ENCODE measurements at regions not wholly inside any gene's neighbourhood (a gene's known extent, or its start where the extent isn't known, plus 50 kb on each side); places are given as distances from the start of the nearest gene placed in this dataset.

GRCh38 chr9:12085399-12085798 is 607.8 kb upstream of the TYRP1 start:
- Histone ChIP-seq H3K27ac (no peak overlapping the region), H3K36me3 (no peaks in the 10 kb centered on the region), H3K4me1 (no peaks in the 10 kb centered on the region), H3K9me3 (no peaks in the 10 kb centered on the region), H3K27me3 (no peaks in the 10 kb centered on the region), H3K4me3 (no peak overlapping the region)
- DNase-seq (no peak), ATAC-seq (no peak)
- in situ Hi-C loops (cut with MboI; ENCODE audit: low sequenced_read_pairs in 4 of 4), result loop anchor here in 1 of 4 donors (25.0 kb wide), 1 partner anchor 102 kb away; no protein-coding TSS in a partner anchor
- intact Hi-C loops (cut with DNase I; ENCODE audit: low total_unique reads), result no loop called here
- TF ChIP-seq POLR2A (IDR thresholded peaks at IDR 0.05), result no peak
- TF ChIP-seq CTCF (IDR thresholded peaks at IDR 0.05 in 4 of 5, conservative IDR thresholded peaks at IDR 0.05 in 1 of 5), result no peak

- ATAC-seq, result no peak
- no peak for TF ChIP-seq CTCF (IDR thresholded peaks at IDR 0.05 in 4 of 5, conservative IDR thresholded peaks at IDR 0.05 in 1 of 5)
- TF ChIP-seq POLR2A (IDR thresholded peaks at IDR 0.05), result no peak
- Histone ChIP-seq H3K36me3 (no peaks in the 10 kb centered on the region), H3K9me3 (no peaks in the 10 kb centered on the region), H3K4me1 (no peaks in the 10 kb centered on the region), H3K4me3 (no peak overlapping the region), H3K27me3 (no peaks in the 10 kb centered on the region), H3K27ac (no peak overlapping the region)
- intact Hi-C loops (cut with DNase I; ENCODE audit: low total_unique reads) (no loop called here), in situ Hi-C loops (cut with MboI; ENCODE audit: low sequenced_read_pairs in 4 of 4) (loop anchor here in 1 of 4 donors (25.0 kb wide), 1 partner anchor 95 kb away; no protein-coding TSS in a partner anchor)
- DNase-seq, result no peak
Measured at GRCh38 chr9:12091865-12092527, 601.2 kb upstream of the TYRP1 start.

- Histone ChIP-seq H3K27me3 (no peaks in the 10 kb centered on the region), H3K4me1 (no peaks in the 10 kb centered on the region), H3K27ac (no peak overlapping the region), H3K36me3 (no peaks in the 10 kb centered on the region), H3K4me3 (no peak overlapping the region), H3K9me3 (no peaks in the 10 kb centered on the region)
- DNase-seq (no peak), ATAC-seq (no peak)
- TF ChIP-seq POLR2A (IDR thresholded peaks at IDR 0.05), result no peak
- no peak for TF ChIP-seq CTCF (IDR thresholded peaks at IDR 0.05 in 4 of 5, conservative IDR thresholded peaks at IDR 0.05 in 1 of 5)
- in situ Hi-C loops (cut with MboI; ENCODE audit: low sequenced_read_pairs in 4 of 4) (loop anchor here in 1 of 4 donors (25.0 kb wide), 1 partner anchor 93 kb away; no protein-coding TSS in a partner anchor), intact Hi-C loops (cut with DNase I; ENCODE audit: low total_unique reads) (no loop called here)
Measured at GRCh38 chr9:12094046-12094445, 599.1 kb upstream of the TYRP1 start.

- intact Hi-C loops (cut with DNase I; ENCODE audit: low total_unique reads) (no loop called here), in situ Hi-C loops (cut with MboI; ENCODE audit: low sequenced_read_pairs in 4 of 4) (loop anchor here in 1 of 4 donors (25.0 kb wide), 1 partner anchor 91 kb away; no protein-coding TSS in a partner anchor)
- Histone ChIP-seq H3K4me1 (no peaks in the 10 kb centered on the region), H3K4me3 (no peak overlapping the region), H3K36me3 (no peaks in the 10 kb centered on the region), H3K27ac (no peak overlapping the region), H3K9me3 (no peaks in the 10 kb centered on the region), H3K27me3 (no peaks in the 10 kb centered on the region)
- no peak for DNase-seq
- no peak for ATAC-seq
- TF ChIP-seq CTCF (IDR thresholded peaks at IDR 0.05 in 4 of 5, conservative IDR thresholded peaks at IDR 0.05 in 1 of 5), result no peak
- TF ChIP-seq POLR2A (IDR thresholded peaks at IDR 0.05), result no peak
Measured at GRCh38 chr9:12095931-12096330, 597.3 kb upstream of the TYRP1 start.
